H1 (cell line): ENCODE measurements at regions not wholly inside any gene's neighbourhood (a gene's known extent, or its start where the extent isn't known, plus 50 kb on each side); places are given as distances from the start of the nearest gene placed in this dataset.

ENCODE experiments used
- CTCF ChIA-PET: fragments of 300-600 bp; sonication (Branson Sonifier 250); formaldehyde crosslinking; loops from one replicate; lab custom pipeline; 2021; ENCODE audit not compliant: partially characterized antibody; lab: Charles Lee
- POLR2A ChIA-PET: fragments of 300-600 bp; sonication (Branson Sonifier 250); formaldehyde crosslinking; loops from one replicate; lab custom pipeline; 2021; ENCODE audit warnings: inconsistent platforms; ENCODE audit not compliant: partially characterized antibody; lab: Charles Lee
- DNase-seq, 2 experiments: peaks; one replicate each; pipeline versions ENCODE4 v3.0.0 to v3.0.0-alpha.2; 2010 to 2022; ENCODE audit warnings: low spot score in 2 of 2, low read depth in 1 of 2, mixed read lengths in 1 of 2
- FAIRE-seq: peaks from 2 replicates; lab custom pipeline; 2011; peaks lifted over from hg19 to GRCh38; lab: Jason Lieb, UNC
- H2AFZ ChIP-seq: 2 replicates; pipeline ENCODE4 v1.8.1; 2012; ENCODE audit warnings: low read length, inconsistent platforms
- H2AK5ac ChIP-seq: 2 replicates; pipeline ENCODE4 v1.6.1; 2013; ENCODE audit warnings: low read depth, low read length
- H2BK120ac ChIP-seq: replicated peaks from 2 replicates; pipeline ENCODE3; 2013; ENCODE audit warnings: low read depth, low read length, inconsistent platforms
- H2BK12ac ChIP-seq: 2 replicates; pipeline ENCODE4 v1.6.1; 2013; ENCODE audit warnings: low read depth, low read length
- H2BK15ac ChIP-seq: 2 replicates; pipeline ENCODE4 v1.6.1; 2013; ENCODE audit warnings: low read length
- H2BK20ac ChIP-seq: 2 replicates; pipeline ENCODE4 v1.6.1; 2013; ENCODE audit warnings: low read length
- H2BK5ac ChIP-seq: 2 replicates; pipeline ENCODE4 v1.6.1; 2013; ENCODE audit warnings: low read depth, low read length
- H3K14ac ChIP-seq: 2 replicates; pipeline ENCODE4 v1.6.1; 2013; ENCODE audit warnings: inconsistent platforms; ENCODE audit not compliant: insufficient read length
- H3K18ac ChIP-seq: 2 replicates; pipeline ENCODE4 v1.6.1; 2013; ENCODE audit warnings: low read length; ENCODE audit errors: extremely low read depth
- H3K23ac ChIP-seq: 2 replicates; pipeline ENCODE4 v1.6.1; 2013; ENCODE audit warnings: inconsistent platforms; ENCODE audit not compliant: insufficient read length
- H3K23me2 ChIP-seq: 2 replicates; pipeline ENCODE4 v1.6.1; 2013; ENCODE audit warnings: low read depth, low read length
- H3K27ac ChIP-seq: 2 replicates; pipeline ENCODE4 v1.6.1; 2011; ENCODE audit warnings: low read depth, low read length, inconsistent platforms
- H3K27me3 ChIP-seq, 4 experiments: replicated peaks in 1 of 4; 1 replicate in 1 of 4; 2 replicates in 3 of 4; pipeline versions ENCODE4 v1.6.1 to v1.8.1; 2011 to 2013; ENCODE audit warnings: low read length in 3 of 4, mild to moderate bottlenecking in 3 of 4, inconsistent platforms in 2 of 4, mixed read lengths in 2 of 4, moderate library complexity in 1 of 4; ENCODE audit not compliant: control insufficient read depth in 3 of 4, insufficient read depth in 3 of 4; ENCODE audit errors: extremely low read depth in 1 of 4
- H3K36me3 ChIP-seq, 4 experiments: 2 replicates each; pipeline versions ENCODE4 v1.6.1 to v1.8.1; 2011 to 2013; ENCODE audit warnings: mild to moderate bottlenecking in 4 of 4, low read length in 3 of 4, moderate library complexity in 2 of 4, control low read depth in 1 of 4, inconsistent platforms in 1 of 4; ENCODE audit not compliant: insufficient read depth in 4 of 4, control insufficient read depth in 2 of 4
- H3K4ac ChIP-seq: replicated peaks from 2 replicates; pipeline ENCODE3; 2013; ENCODE audit warnings: low read length, low read depth, mixed read lengths, inconsistent platforms; ENCODE audit not compliant: insufficient read length
- H3K4me1 ChIP-seq, 4 experiments: replicated peaks in 1 of 4; 1 replicate in 1 of 4; 2 replicates in 3 of 4; pipeline versions ENCODE4 v1.6.1 to v1.8.1; 2011 to 2013; ENCODE audit warnings: low read length in 3 of 4, inconsistent platforms in 2 of 4, mixed read lengths in 1 of 4; ENCODE audit not compliant: insufficient read depth in 4 of 4, control insufficient read depth in 3 of 4
- H3K4me2 ChIP-seq, 2 experiments: 2 replicates each; pipeline versions ENCODE4 v1.6.1 to v1.8.1; 2011 to 2013; ENCODE audit warnings: low read depth in 2 of 2, low read length in 2 of 2, control low read depth in 1 of 2, inconsistent platforms in 1 of 2, mild to moderate bottlenecking in 1 of 2; ENCODE audit not compliant: insufficient read depth in 1 of 2
- H3K4me3 ChIP-seq, 4 experiments: fragments of 200-600, 300-600 bp in 1 of 4; sonication (generic), shearing (Covaris generic), sonication (Bioruptor Twin) in 1 of 4; 2 replicates each; pipeline versions ENCODE4 v1.5.1 to v1.8.1; 2011 to 2016; ENCODE audit warnings: low read length in 4 of 4, low read depth in 3 of 4, control low read depth in 2 of 4, inconsistent platforms in 2 of 4, mild to moderate bottlenecking in 2 of 4, mixed read lengths in 1 of 4, moderate library complexity in 1 of 4; ENCODE audit not compliant: insufficient read depth in 2 of 4; ENCODE audit errors: extremely low read depth in 1 of 4
- H3K56ac ChIP-seq: replicated peaks from 2 replicates; pipeline ENCODE3; 2013; ENCODE audit warnings: low read depth, mild to moderate bottlenecking, mixed read lengths, low read length, inconsistent platforms; ENCODE audit not compliant: insufficient read length
- H3K79me1 ChIP-seq: 2 replicates; pipeline ENCODE4 v1.6.1; 2013; ENCODE audit warnings: low read depth, low read length, control low read depth
- H3K79me2 ChIP-seq, 2 experiments: 2 replicates each; pipeline versions ENCODE4 v1.6.1 to v1.8.1; 2012 to 2013; ENCODE audit warnings: low read length in 2 of 2, mild to moderate bottlenecking in 2 of 2, inconsistent platforms in 1 of 2; ENCODE audit not compliant: insufficient read depth in 2 of 2, control insufficient read depth in 1 of 2
- H3K9ac ChIP-seq, 4 experiments: replicated peaks in 1 of 4; 1 replicate in 1 of 4; 2 replicates in 3 of 4; pipeline versions ENCODE4 v1.6.1 to v1.8.1; 2011 to 2013; ENCODE audit warnings: low read depth in 3 of 4, low read length in 3 of 4, control low read depth in 2 of 4, mild to moderate bottlenecking in 2 of 4, moderate library complexity in 2 of 4, inconsistent platforms in 1 of 4; ENCODE audit errors: extremely low read depth in 1 of 4
- H3K9me3 ChIP-seq, 2 experiments: 2 replicates each; pipeline versions ENCODE4 v1.6.1 to v1.8.1; 2012 to 2013; ENCODE audit warnings: mild to moderate bottlenecking in 2 of 2, moderate library complexity in 2 of 2, control low read depth in 1 of 2, inconsistent platforms in 1 of 2, low read depth in 1 of 2, low read length in 1 of 2, mixed read lengths in 1 of 2; ENCODE audit not compliant: insufficient read depth in 2 of 2
- H4K20me1 ChIP-seq, 2 experiments: replicated peaks in 1 of 2; 2 replicates each; pipeline versions ENCODE3 to v1.8.1; 2011 to 2013; ENCODE audit warnings: inconsistent platforms in 2 of 2, low read length in 2 of 2, mild to moderate bottlenecking in 1 of 2; ENCODE audit not compliant: insufficient read depth in 2 of 2, control insufficient read depth in 1 of 2
- H4K5ac ChIP-seq: 2 replicates; pipeline ENCODE4 v1.6.1; 2013; ENCODE audit warnings: low read length, low read depth, mixed read lengths, inconsistent platforms; ENCODE audit not compliant: insufficient read length
- H4K8ac ChIP-seq: 2 replicates; pipeline ENCODE4 v1.8.0; 2013; ENCODE audit warnings: mild to moderate bottlenecking, moderate library complexity, low read length, inconsistent platforms; ENCODE audit not compliant: insufficient read depth; ENCODE audit errors: extremely low read depth
- H4K91ac ChIP-seq: replicated peaks from 2 replicates; pipeline ENCODE3; 2013; ENCODE audit warnings: low read length, mixed read lengths, inconsistent platforms; ENCODE audit not compliant: insufficient read length
- CBX8 ChIP-seq: fragments of 300-800, 300-1000 bp; sonication (generic); IDR thresholded peaks from 2 replicates; pipeline ENCODE4 v1.7.1; 2016; ENCODE audit warnings: low read depth, low read length, borderline replicate concordance
- CHD2 ChIP-seq: IDR thresholded peaks from 2 replicates; pipeline ENCODE4 v1.6.1; 2012; ENCODE audit warnings: low read length, improper control_type of control experiment
- CTBP2 ChIP-seq: IDR thresholded peaks from 2 replicates; pipeline ENCODE4 v1.7.0; 2011; ENCODE audit warnings: borderline replicate concordance, mild to moderate bottlenecking, moderate library complexity, mixed read lengths, low read length; ENCODE audit not compliant: insufficient read depth, insufficient read length
- GTF2F1 ChIP-seq: IDR thresholded peaks from 2 replicates; pipeline ENCODE4 v1.6.1; 2012; ENCODE audit warnings: low read depth, low read length, improper control_type of control experiment, borderline replicate concordance
- JUND ChIP-seq: IDR thresholded peaks from 2 replicates; pipeline ENCODE4 v1.6.1; 2011; ENCODE audit warnings: mild to moderate bottlenecking, improper control_type of control experiment, low read length
- KDM5A ChIP-seq: fragments of 200-600 bp; IDR thresholded peaks from 2 replicates; pipeline ENCODE4 v1.7.1; 2012; ENCODE audit warnings: mild to moderate bottlenecking, low read length, inconsistent platforms, mixed read lengths
- MAFK ChIP-seq: IDR thresholded peaks from 2 replicates; pipeline ENCODE4 v1.6.1; 2012; ENCODE audit warnings: low read depth, mild to moderate bottlenecking, improper control_type of control experiment, low read length
- POLR2AphosphoS5 ChIP-seq: IDR thresholded peaks from 2 replicates; pipeline ENCODE4 v1.6.1; 2011; ENCODE audit warnings: low read depth, low read length
- RFX5 ChIP-seq: IDR thresholded peaks from 2 replicates; pipeline ENCODE4 v1.6.1; 2011; ENCODE audit warnings: low read depth, low read length, improper control_type of control experiment, borderline replicate concordance
- SIRT6 ChIP-seq: IDR thresholded peaks from one replicate; pipeline ENCODE4 v1.7.1; 2012; ENCODE audit warnings: low read length, inconsistent platforms
- SUZ12 ChIP-seq: fragments of 200-600 bp; sonication (generic); IDR thresholded peaks from 2 replicates; pipeline ENCODE4 v1.6.1; 2012; ENCODE audit warnings: mild to moderate bottlenecking, inconsistent platforms, low read length, moderate library complexity, mixed read lengths
- TAF1 ChIP-seq: IDR thresholded peaks from 2 replicates; pipeline ENCODE4 v1.6.1; 2011; ENCODE audit warnings: mild to moderate bottlenecking, low read depth, low read length
- YY1 ChIP-seq: IDR thresholded peaks from 2 replicates; pipeline ENCODE4 v1.6.1; 2011; ENCODE audit warnings: low read depth, mild to moderate bottlenecking, low read length
- WGBS, 2 experiments: shearing (Covaris generic) in 1 of 2; methylation state at CpG; one replicate each; pipeline versions ENCODE4 v1.1.6 to v1.1.7; 2013 to 2015; ENCODE audit warnings: low lambda C conversion rate in 2 of 2, mixed read lengths in 2 of 2, inconsistent platforms in 1 of 2, low coverage in 1 of 2, missing lambda C conversion rate in 1 of 2; ENCODE audit not compliant: insufficient replicate concordance in 2 of 2, insufficient coverage in 1 of 2, insufficient read length in 1 of 2; ENCODE audit errors: extremely low coverage in 1 of 2, missing lambda C conversion rate in 1 of 2; 5-methylcytosine and 5-hydroxymethylcytosine counted together
- TF ChIP-seq, protein P1 (sequence below): IDR thresholded peaks from 2 replicates; pipeline ENCODE4 v1.6.1; 2011; ENCODE audit warnings: low read length, improper control_type of control experiment

DNA sequence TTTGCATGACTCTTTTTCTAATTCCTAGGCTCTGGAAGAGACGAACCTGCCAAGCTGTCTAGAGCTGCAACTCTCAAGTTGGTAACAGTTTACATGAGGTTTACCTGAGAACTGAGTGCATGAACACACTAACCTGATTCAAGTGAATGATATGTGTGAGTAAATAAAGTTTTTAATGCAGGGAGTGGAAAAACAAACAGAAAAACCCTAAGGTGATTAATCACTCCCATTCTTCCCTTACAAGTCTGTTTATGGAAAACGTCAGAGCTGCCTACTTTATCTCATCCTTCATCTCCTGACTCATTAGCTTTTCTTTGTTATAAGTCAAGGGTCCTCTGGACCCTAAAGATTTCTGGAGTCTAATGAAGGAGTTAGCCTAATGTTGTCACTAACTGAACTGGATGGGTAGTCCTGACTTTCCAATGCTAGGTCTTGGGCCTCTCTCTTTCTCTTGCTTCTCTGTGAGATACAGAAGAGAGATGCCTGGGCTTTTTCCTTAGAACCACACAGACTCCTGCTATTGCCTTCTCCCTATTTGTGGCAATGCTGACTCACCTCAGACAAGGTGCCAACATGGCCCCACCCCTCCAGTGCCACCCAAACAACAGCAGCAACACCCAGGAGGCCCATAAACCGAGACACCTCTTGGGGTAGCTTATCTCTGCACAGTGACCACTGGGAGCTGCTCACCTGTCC, 952.4 kb downstream of the EPHA4 start:
- Histone ChIP-seq H4K8ac (no peak overlapping the region), H3K14ac (no peak overlapping the region), H2BK120ac (no peak overlapping the region), H3K79me1 (no peaks in the 10 kb centered on the region), H3K27me3 (no peaks in the 10 kb centered on the region), H3K36me3 (no peaks in the 10 kb centered on the region), H3K18ac (no peak overlapping the region), H3K4ac (no peak overlapping the region), H3K4me3 (no peak overlapping the region), H2AFZ (no peak overlapping the region), H4K91ac (no peak overlapping the region), H3K27ac (no peak overlapping the region), H2AK5ac (no peak overlapping the region), H4K5ac (no peak overlapping the region), H3K9me3 (no peaks in the 10 kb centered on the region), H2BK20ac (no peak overlapping the region), H3K23me2 (no peaks in the 10 kb centered on the region), H4K20me1 (peaks cover 0 to 2% of the 10 kb centered on the region in 2 experiments), H3K56ac (no peak overlapping the region), H3K79me2 (no peaks in the 10 kb centered on the region), H3K9ac (no peak overlapping the region), H2BK15ac (no peak overlapping the region), H2BK5ac (no peak overlapping the region), H2BK12ac (no peak overlapping the region), H3K23ac (no peak overlapping the region), H3K4me1 (no peaks in the 10 kb centered on the region), H3K4me2 (no peak overlapping the region)
- FAIRE-seq: no peak
- POLR2A ChIA-PET: no interaction called here
- CTCF ChIA-PET: no interaction called here
- DNase-seq: no peak
- 93% methylated on average over 3 of the region's 3 CpGs; no CpG with 5 or more reads in 1 of the 2 experiments for WGBS, 2 experiments
- no peak for TF ChIP-seq YY1
- no peak for TF ChIP-seq SIRT6
- no peak for TF ChIP-seq POLR2AphosphoS5
- TF ChIP-seq JUND: no peak
- TF ChIP-seq CHD2: no peak
- no peak for TF ChIP-seq KDM5A
- no peak for TF ChIP-seq CTBP2
- TF ChIP-seq CBX8: no peak
- TF ChIP-seq TAF1: no peak
- TF ChIP-seq RFX5: no peak
- no peak for TF ChIP-seq GTF2F1
- no peak for TF ChIP-seq MAFK
- no peak for TF ChIP-seq SUZ12
- TF ChIP-seq, protein P1, sequence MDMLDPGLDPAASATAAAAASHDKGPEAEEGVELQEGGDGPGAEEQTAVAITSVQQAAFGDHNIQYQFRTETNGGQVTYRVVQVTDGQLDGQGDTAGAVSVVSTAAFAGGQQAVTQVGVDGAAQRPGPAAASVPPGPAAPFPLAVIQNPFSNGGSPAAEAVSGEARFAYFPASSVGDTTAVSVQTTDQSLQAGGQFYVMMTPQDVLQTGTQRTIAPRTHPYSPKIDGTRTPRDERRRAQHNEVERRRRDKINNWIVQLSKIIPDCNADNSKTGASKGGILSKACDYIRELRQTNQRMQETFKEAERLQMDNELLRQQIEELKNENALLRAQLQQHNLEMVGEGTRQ: no peak
